ENCODE measurements at regions not wholly inside any gene's neighbourhood (a gene's known extent, or its start where the extent isn't known, plus 50 kb on each side); places are given as distances from the start of the nearest gene placed in this dataset.

DNA sequence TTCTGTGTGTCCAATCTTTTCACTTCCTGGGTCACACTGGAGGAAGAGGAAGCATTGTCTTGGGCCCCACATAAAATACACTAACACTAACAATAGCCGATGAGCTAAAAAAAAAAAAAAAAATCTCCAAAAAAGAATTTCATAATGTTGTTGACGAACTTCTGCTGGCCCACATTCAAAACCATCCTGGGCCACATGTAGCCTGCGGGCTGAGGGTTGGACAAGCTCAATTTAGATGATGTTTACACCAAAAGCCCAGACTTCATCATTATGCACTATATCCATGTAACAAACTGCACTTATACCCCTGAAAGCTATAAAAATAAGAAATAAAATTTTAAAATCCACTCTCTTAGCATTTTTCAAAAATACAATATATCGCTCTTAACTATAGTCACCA, 187.8 kb upstream of the PTBP2 start:
- no peak overlapping the region for H3K27ac ChIP-seq (ENCODE audit: low read length)
- no peak overlapping the region for H3K9ac ChIP-seq (ENCODE audit: low read length)
- H3F3A ChIP-seq (ENCODE audit: low read length, unreplicated experiment) = no peaks in the 10 kb centered on the region
- TF ChIP-seq EZH2 (IDR thresholded peaks at IDR 0.05; ENCODE audit: low read length, unreplicated experiment) = no peak
- no peak for ATAC-seq
- 0 out of 2 replicates have a peak, but pooled peaks cover 2% of the 10 kb centered on the region for H3K9me3 ChIP-seq (ENCODE audit: low read length)
- no peaks in the 10 kb centered on the region for H4K20me1 ChIP-seq (ENCODE audit: low read length)
- no peaks in the 10 kb centered on the region for H3K9me2 ChIP-seq (replicated peaks; ENCODE audit: low read length)
- DNase-seq = no peak
- no peak overlapping the region for H3K4me3 ChIP-seq (ENCODE audit: low read length)
- H3K4me1 ChIP-seq (ENCODE audit: insufficient read depth, low read length) = no peaks in the 10 kb centered on the region
- BruUV-seq (replicated peaks) = no TSS peak
- CTCF ChIA-PET = no interaction called here
- no peak overlapping the region for H3K4me2 ChIP-seq (ENCODE audit: low read length)
- no peaks in the 10 kb centered on the region for H3K36me3 ChIP-seq (ENCODE audit: low read depth, low read length)
- H3K79me2 ChIP-seq (ENCODE audit: low read length) = no peaks in the 10 kb centered on the region
- intact Hi-C loops (cut with micrococcal nuclease) = no loop called here
- no peaks in the 10 kb centered on the region for H3K27me3 ChIP-seq (ENCODE audit: low read length)
- H2AFZ ChIP-seq (ENCODE audit: low read length) = no peak overlapping the region
- POLR2A ChIA-PET (ENCODE audit: unreplicated experiment) = no interaction called here

DNA sequence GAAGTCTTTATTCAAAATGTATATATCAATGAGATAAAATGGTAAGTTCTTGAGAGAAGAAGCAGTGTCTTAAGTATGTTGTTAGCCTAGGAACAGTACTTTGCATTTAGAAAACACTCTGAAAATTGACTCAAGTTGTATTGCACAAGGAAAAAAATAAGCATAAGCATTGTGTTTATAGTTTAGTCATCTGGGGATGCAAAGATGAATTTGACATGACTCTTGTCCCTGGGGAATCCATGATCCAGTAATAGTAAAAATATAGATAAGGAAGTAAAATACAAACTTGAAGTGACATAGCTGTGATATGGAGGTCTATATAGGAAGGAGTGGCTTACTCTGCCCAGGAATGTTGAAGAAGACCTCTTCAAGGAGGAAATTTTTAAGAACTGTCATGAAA, 185.0 kb upstream of the PTBP2 start:
- Histone ChIP-seq H2AFZ (ENCODE audit: low read length) (no peak overlapping the region), H3K4me3 (ENCODE audit: low read length) (no peak overlapping the region), H3K27ac (ENCODE audit: low read length) (no peak overlapping the region), H3K79me2 (ENCODE audit: low read length) (no peaks in the 10 kb centered on the region), H3K9me2 (replicated peaks; ENCODE audit: low read length) (no peaks in the 10 kb centered on the region), H3K9me3 (ENCODE audit: low read length) (no peaks in the 10 kb centered on the region), H3K36me3 (ENCODE audit: low read depth, low read length) (no peaks in the 10 kb centered on the region), H3K27me3 (ENCODE audit: low read length) (peaks cover 4% of the 10 kb centered on the region; the same call in 1 of the 2 replicates), H3F3A (ENCODE audit: low read length, unreplicated experiment) (no peaks in the 10 kb centered on the region), H3K4me1 (ENCODE audit: insufficient read depth, low read length) (no peaks in the 10 kb centered on the region), H3K9ac (ENCODE audit: low read length) (no peak overlapping the region), H3K4me2 (ENCODE audit: low read length) (no peak overlapping the region), H4K20me1 (ENCODE audit: low read length) (no peaks in the 10 kb centered on the region)
- intact Hi-C loops (cut with micrococcal nuclease) = no loop called here
- ChIA-PET POLR2A (ENCODE audit: unreplicated experiment) (no interaction called here), CTCF (no interaction called here)
- ATAC-seq = no peak
- BruUV-seq (replicated peaks) = no TSS peak
- TF ChIP-seq EZH2phosphoT487 (IDR thresholded peaks at IDR 0.05; ENCODE audit: borderline replicate concordance, low read length) (no peak), CTCF (conservative IDR thresholded peaks at IDR 0.05; ENCODE audit: low read depth, low read length) (no peak), EZH2 (IDR thresholded peaks at IDR 0.05; ENCODE audit: low read length, unreplicated experiment) (no peak)
- no peak for DNase-seq

GRCh38 chr1:96538111-96538641, 183.4 kb upstream of the PTBP2 start:
- Histone ChIP-seq H3K36me3 (ENCODE audit: low read depth, low read length) (no peaks in the 10 kb centered on the region), H3K4me2 (ENCODE audit: low read length) (no peak overlapping the region), H3K4me1 (ENCODE audit: insufficient read depth, low read length) (no peaks in the 10 kb centered on the region), H3K79me2 (ENCODE audit: low read length) (no peaks in the 10 kb centered on the region), H3F3A (ENCODE audit: low read length, unreplicated experiment) (no peaks in the 10 kb centered on the region), H3K9ac (ENCODE audit: low read length) (no peak overlapping the region), H3K9me3 (ENCODE audit: low read length) (no peaks in the 10 kb centered on the region), H2AFZ (ENCODE audit: low read length) (no peak overlapping the region), H3K27ac (ENCODE audit: low read length) (no peak overlapping the region), H4K20me1 (ENCODE audit: low read length) (no peaks in the 10 kb centered on the region), H3K4me3 (ENCODE audit: low read length) (no peak overlapping the region), H3K27me3 (ENCODE audit: low read length) (peaks cover 10% of the 10 kb centered on the region; the same call in 1 of the 2 replicates), H3K9me2 (replicated peaks; ENCODE audit: low read length) (no peaks in the 10 kb centered on the region)
- ChIA-PET POLR2A (ENCODE audit: unreplicated experiment) (no interaction called here), CTCF (no interaction called here)
- intact Hi-C loops (cut with micrococcal nuclease) = no loop called here
- no peak for TF ChIP-seq EZH2phosphoT487 (IDR thresholded peaks at IDR 0.05; ENCODE audit: borderline replicate concordance, low read length)
- TF ChIP-seq EZH2 (IDR thresholded peaks at IDR 0.05; ENCODE audit: low read length, unreplicated experiment) = no peak
- no peak; the same call in 1 of the 2 replicates for TF ChIP-seq CTCF (conservative IDR thresholded peaks at IDR 0.05; ENCODE audit: low read depth, low read length)
- ATAC-seq (no peak; the same call in 1 of the 2 replicates), DNase-seq (no peak)
- BruUV-seq (replicated peaks) = no TSS peak
